Nucleus accumbens (tissue), 56 donors: ENCODE measurements at regions not wholly inside any gene's neighbourhood (a gene's known extent, or its start where the extent isn't known, plus 50 kb on each side); places are given as distances from the start of the nearest gene placed in this dataset.

Experiments used
- DNase-seq, 56 donors: peaks; one replicate each; lab custom pipeline; 2025; lab: John Stamatoyannopoulos, UW

- DNase-seq, result no peak
These were observed 132.8 kb downstream of the OR2K2 start for GRCh38 chr9:111197256-111197655.

- DNase-seq, result no peak
These were observed 134.3 kb downstream of the OR2K2 start for GRCh38 chr9:111195766-111196165.

GRCh38 chr9:111193095-111193494 lies 136.9 kb downstream of the OR2K2 start:
- no peak for DNase-seq

GRCh38 chr9:111192650-111193049 lies 137.4 kb downstream of the OR2K2 start:
- no peak for DNase-seq

GRCh38 chr9:111190347-111190746 lies 139.7 kb downstream of the OR2K2 start:
- DNase-seq, result no peak

- no peak for DNase-seq
These were observed 142.6 kb downstream of the OR2K2 start for GRCh38 chr9:111187376-111187775.

GRCh38 chr9:111186021-111186530 lies 143.9 kb downstream of the OR2K2 start:
- no peak for DNase-seq

- no peak for DNase-seq
These were observed 142.5 kb upstream of the LPAR1 start for GRCh38 chr9:111180811-111181210.

- DNase-seq, result no peak
These were observed 141.3 kb upstream of the LPAR1 start for GRCh38 chr9:111179577-111179976.

GRCh38 chr9:111178331-111179055 lies 140.2 kb upstream of the LPAR1 start:
- DNase-seq, result no peak

GRCh38 chr9:111176511-111176910 lies 138.2 kb upstream of the LPAR1 start:
- no peak for DNase-seq

- DNase-seq, result no peak
These were observed 137.1 kb upstream of the LPAR1 start for GRCh38 chr9:111175350-111175749.

GRCh38 chr9:111167341-111167740 lies 129.1 kb upstream of the LPAR1 start:
- DNase-seq, result no peak

- no peak for DNase-seq
These were observed 125.6 kb upstream of the LPAR1 start for GRCh38 chr9:111163716-111164389.

GRCh38 chr9:111162026-111162425 lies 123.8 kb upstream of the LPAR1 start:
- no peak for DNase-seq

GRCh38 chr9:111161015-111161415 lies 122.7 kb upstream of the LPAR1 start:
- no peak for DNase-seq

- DNase-seq, result no peak
These were observed 120.7 kb upstream of the LPAR1 start for GRCh38 chr9:111158999-111159398.

GRCh38 chr9:111158363-111158762 lies 120.1 kb upstream of the LPAR1 start:
- no peak for DNase-seq

GRCh38 chr9:111154081-111154562 lies 115.9 kb upstream of the LPAR1 start:
- DNase-seq, result no peak

GRCh38 chr9:111152614-111153406 lies 114.5 kb upstream of the LPAR1 start:
- no peak for DNase-seq

- no peak for DNase-seq
These were observed 113.3 kb upstream of the LPAR1 start for GRCh38 chr9:111151537-111151936.
